ENCODE measurements at regions not wholly inside any gene's neighbourhood (a gene's known extent, or its start where the extent isn't known, plus 50 kb on each side); places are given as distances from the start of the nearest gene placed in this dataset.

DNA sequence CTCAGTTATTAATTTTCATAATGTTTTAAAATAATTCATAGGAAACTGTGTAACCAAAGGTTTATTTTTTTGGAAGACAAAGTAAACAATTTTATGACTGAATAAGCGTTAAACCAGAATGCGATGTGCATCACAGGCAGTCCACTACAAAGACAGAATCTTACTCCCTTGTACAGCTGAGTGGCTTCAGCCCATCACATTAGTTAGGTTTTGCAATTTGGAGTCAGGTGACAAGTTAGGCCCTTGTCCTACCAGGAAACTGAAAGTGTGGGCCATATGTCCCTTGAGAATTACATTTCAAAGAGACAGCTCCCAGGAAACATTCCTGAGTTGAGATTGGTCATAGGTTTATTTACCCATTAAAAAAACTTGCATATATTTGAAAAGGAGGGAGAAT is 156.3 kb downstream of the MEX3B start:
- TF ChIP-seq, protein P1, sequence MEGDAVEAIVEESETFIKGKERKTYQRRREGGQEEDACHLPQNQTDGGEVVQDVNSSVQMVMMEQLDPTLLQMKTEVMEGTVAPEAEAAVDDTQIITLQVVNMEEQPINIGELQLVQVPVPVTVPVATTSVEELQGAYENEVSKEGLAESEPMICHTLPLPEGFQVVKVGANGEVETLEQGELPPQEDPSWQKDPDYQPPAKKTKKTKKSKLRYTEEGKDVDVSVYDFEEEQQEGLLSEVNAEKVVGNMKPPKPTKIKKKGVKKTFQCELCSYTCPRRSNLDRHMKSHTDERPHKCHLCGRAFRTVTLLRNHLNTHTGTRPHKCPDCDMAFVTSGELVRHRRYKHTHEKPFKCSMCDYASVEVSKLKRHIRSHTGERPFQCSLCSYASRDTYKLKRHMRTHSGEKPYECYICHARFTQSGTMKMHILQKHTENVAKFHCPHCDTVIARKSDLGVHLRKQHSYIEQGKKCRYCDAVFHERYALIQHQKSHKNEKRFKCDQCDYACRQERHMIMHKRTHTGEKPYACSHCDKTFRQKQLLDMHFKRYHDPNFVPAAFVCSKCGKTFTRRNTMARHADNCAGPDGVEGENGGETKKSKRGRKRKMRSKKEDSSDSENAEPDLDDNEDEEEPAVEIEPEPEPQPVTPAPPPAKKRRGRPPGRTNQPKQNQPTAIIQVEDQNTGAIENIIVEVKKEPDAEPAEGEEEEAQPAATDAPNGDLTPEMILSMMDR (IDR thresholded peaks at IDR 0.05): no peak
- TF ChIP-seq EZH2phosphoT487 (IDR thresholded peaks at IDR 0.05) (no peak), EZH2 (IDR thresholded peaks at IDR 0.05) (no peak)

All from neural progenitor cell (in vitro differentiated cells).